ENCODE measurements at regions not wholly inside any gene's neighbourhood (a gene's known extent, or its start where the extent isn't known, plus 50 kb on each side); places are given as distances from the start of the nearest gene placed in this dataset.

- DNase-seq (ENCODE audit: low read depth in 1 of 2, low spot score in 1 of 2), result no peak
- no peak overlapping the region for H3K4me3 ChIP-seq (replicated peaks; ENCODE audit: insufficient read depth, low read length)
- no peaks in the 10 kb centered on the region for H3K27me3 ChIP-seq (ENCODE audit: insufficient read depth, poor library complexity, severe bottlenecking)
- TF ChIP-seq, protein P1, sequence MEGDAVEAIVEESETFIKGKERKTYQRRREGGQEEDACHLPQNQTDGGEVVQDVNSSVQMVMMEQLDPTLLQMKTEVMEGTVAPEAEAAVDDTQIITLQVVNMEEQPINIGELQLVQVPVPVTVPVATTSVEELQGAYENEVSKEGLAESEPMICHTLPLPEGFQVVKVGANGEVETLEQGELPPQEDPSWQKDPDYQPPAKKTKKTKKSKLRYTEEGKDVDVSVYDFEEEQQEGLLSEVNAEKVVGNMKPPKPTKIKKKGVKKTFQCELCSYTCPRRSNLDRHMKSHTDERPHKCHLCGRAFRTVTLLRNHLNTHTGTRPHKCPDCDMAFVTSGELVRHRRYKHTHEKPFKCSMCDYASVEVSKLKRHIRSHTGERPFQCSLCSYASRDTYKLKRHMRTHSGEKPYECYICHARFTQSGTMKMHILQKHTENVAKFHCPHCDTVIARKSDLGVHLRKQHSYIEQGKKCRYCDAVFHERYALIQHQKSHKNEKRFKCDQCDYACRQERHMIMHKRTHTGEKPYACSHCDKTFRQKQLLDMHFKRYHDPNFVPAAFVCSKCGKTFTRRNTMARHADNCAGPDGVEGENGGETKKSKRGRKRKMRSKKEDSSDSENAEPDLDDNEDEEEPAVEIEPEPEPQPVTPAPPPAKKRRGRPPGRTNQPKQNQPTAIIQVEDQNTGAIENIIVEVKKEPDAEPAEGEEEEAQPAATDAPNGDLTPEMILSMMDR (IDR thresholded peaks at IDR 0.05; ENCODE audit: insufficient read depth, low read length), result no peak
- no peak for TF ChIP-seq POLR2AphosphoS5 (IDR thresholded peaks at IDR 0.05; ENCODE audit: low read depth)
- H3K27ac ChIP-seq (replicated peaks), result no peak overlapping the region
Observed at GRCh38 chr4:81346719-81347118, 125.0 kb downstream of the RASGEF1B start.

DNA sequence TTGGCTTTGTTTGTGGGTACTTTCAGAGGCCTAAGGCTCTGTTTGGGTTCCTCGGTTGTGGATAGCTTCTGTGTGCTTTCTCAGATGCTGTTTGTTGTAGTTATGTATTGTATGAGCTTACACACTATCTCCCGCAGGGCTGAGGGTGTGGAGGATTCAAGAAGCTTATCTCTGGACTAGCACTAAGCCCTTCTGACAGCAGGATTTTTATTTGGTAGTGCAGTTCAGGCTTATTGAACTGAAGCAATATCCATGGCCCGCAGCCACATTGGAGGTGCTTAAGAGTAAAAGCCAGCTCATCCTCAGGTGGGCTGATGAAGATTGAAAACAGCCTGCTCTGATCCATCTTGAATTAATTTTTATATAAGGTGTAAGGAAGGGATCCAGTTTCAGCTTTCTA lies 128.2 kb downstream of the RASGEF1B start:
- TF ChIP-seq GABPA (IDR thresholded peaks at IDR 0.05; ENCODE audit: low read depth) (no peak), SPI1 (IDR thresholded peaks at IDR 0.05; ENCODE audit: borderline replicate concordance, low read depth) (no peak), POLR2AphosphoS5 (IDR thresholded peaks at IDR 0.05; ENCODE audit: low read depth) (no peak)
- TF ChIP-seq, protein P1 (IDR thresholded peaks at IDR 0.05; ENCODE audit: insufficient read depth, low read length), result no peak
- TF ChIP-seq, protein P2, sequence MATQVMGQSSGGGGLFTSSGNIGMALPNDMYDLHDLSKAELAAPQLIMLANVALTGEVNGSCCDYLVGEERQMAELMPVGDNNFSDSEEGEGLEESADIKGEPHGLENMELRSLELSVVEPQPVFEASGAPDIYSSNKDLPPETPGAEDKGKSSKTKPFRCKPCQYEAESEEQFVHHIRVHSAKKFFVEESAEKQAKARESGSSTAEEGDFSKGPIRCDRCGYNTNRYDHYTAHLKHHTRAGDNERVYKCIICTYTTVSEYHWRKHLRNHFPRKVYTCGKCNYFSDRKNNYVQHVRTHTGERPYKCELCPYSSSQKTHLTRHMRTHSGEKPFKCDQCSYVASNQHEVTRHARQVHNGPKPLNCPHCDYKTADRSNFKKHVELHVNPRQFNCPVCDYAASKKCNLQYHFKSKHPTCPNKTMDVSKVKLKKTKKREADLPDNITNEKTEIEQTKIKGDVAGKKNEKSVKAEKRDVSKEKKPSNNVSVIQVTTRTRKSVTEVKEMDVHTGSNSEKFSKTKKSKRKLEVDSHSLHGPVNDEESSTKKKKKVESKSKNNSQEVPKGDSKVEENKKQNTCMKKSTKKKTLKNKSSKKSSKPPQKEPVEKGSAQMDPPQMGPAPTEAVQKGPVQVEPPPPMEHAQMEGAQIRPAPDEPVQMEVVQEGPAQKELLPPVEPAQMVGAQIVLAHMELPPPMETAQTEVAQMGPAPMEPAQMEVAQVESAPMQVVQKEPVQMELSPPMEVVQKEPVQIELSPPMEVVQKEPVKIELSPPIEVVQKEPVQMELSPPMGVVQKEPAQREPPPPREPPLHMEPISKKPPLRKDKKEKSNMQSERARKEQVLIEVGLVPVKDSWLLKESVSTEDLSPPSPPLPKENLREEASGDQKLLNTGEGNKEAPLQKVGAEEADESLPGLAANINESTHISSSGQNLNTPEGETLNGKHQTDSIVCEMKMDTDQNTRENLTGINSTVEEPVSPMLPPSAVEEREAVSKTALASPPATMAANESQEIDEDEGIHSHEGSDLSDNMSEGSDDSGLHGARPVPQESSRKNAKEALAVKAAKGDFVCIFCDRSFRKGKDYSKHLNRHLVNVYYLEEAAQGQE (IDR thresholded peaks at IDR 0.05; ENCODE audit: insufficient replicate concordance, low read depth), result no peak
- Histone ChIP-seq H3K27ac (replicated peaks) (no peak overlapping the region), H3K27me3 (ENCODE audit: insufficient read depth, poor library complexity, severe bottlenecking) (no peaks in the 10 kb centered on the region), H3K4me3 (replicated peaks; ENCODE audit: insufficient read depth, low read length) (no peak overlapping the region)
- DNase-seq (ENCODE audit: low read depth in 1 of 2, low spot score in 1 of 2), result no peak

- H3K4me3 ChIP-seq (replicated peaks; ENCODE audit: insufficient read depth, low read length), result no peak overlapping the region
- no peak for DNase-seq (ENCODE audit: low read depth in 1 of 2, low spot score in 1 of 2)
- no peak overlapping the region for H3K27ac ChIP-seq (replicated peaks)
- no peaks in the 10 kb centered on the region for H3K27me3 ChIP-seq (ENCODE audit: insufficient read depth, poor library complexity, severe bottlenecking)
- no peak for TF ChIP-seq POLR2AphosphoS5 (IDR thresholded peaks at IDR 0.05; ENCODE audit: low read depth)
- no peak for TF ChIP-seq GABPA (IDR thresholded peaks at IDR 0.05; ENCODE audit: low read depth)
- TF ChIP-seq, protein P2 (IDR thresholded peaks at IDR 0.05; ENCODE audit: insufficient replicate concordance, low read depth), result no peak
- no peak for TF ChIP-seq SPI1 (IDR thresholded peaks at IDR 0.05; ENCODE audit: borderline replicate concordance, low read depth)
- TF ChIP-seq, protein P1 (IDR thresholded peaks at IDR 0.05; ENCODE audit: insufficient read depth, low read length), result no peak
Observed at GRCh38 chr4:81343046-81343445, 128.0 kb upstream of the PRKG2 start.

DNA sequence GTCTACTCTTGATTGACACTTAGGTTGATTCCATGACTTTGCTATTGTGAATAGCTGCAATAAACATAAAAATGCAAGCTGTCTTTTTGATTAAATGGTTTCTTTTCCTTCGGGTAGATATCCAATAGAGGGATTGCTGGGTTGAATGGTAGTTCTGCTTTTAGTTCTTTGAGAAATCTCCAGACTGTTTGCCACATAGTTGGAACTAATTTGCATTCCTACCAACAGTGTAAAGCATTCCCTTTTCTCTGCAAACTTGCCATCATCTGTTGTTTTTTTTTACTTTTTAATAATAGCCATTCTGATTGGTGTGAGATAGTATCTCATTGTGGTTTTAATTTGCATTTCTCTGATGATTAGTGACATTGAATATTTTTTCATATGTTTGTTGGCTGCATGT lies 122.2 kb upstream of the PRKG2 start:
- Histone ChIP-seq H3K27ac (replicated peaks) (no peak overlapping the region), H3K27me3 (ENCODE audit: insufficient read depth, poor library complexity, severe bottlenecking) (no peaks in the 10 kb centered on the region), H3K4me3 (replicated peaks; ENCODE audit: insufficient read depth, low read length) (no peak overlapping the region)
- DNase-seq (ENCODE audit: low read depth in 1 of 2, low spot score in 1 of 2), result no peak
- no peak for TF ChIP-seq SPI1 (IDR thresholded peaks at IDR 0.05; ENCODE audit: borderline replicate concordance, low read depth)
- TF ChIP-seq, protein P2 (IDR thresholded peaks at IDR 0.05; ENCODE audit: insufficient replicate concordance, low read depth), result no peak
- no peak for TF ChIP-seq GABPA (IDR thresholded peaks at IDR 0.05; ENCODE audit: low read depth)
- no peak for TF ChIP-seq POLR2AphosphoS5 (IDR thresholded peaks at IDR 0.05; ENCODE audit: low read depth)
- TF ChIP-seq, protein P1 (IDR thresholded peaks at IDR 0.05; ENCODE audit: insufficient read depth, low read length), result no peak

All from HL-60 (cell line).